SIG-M5 (cell line): ENCODE measurements at regions not wholly inside any gene's neighbourhood (a gene's known extent, or its start where the extent isn't known, plus 50 kb on each side); places are given as distances from the start of the nearest gene placed in this dataset.

Experiments
- DNase-seq: peaks from one replicate; lab custom pipeline; 2025; lab: John Stamatoyannopoulos, UW

DNA sequence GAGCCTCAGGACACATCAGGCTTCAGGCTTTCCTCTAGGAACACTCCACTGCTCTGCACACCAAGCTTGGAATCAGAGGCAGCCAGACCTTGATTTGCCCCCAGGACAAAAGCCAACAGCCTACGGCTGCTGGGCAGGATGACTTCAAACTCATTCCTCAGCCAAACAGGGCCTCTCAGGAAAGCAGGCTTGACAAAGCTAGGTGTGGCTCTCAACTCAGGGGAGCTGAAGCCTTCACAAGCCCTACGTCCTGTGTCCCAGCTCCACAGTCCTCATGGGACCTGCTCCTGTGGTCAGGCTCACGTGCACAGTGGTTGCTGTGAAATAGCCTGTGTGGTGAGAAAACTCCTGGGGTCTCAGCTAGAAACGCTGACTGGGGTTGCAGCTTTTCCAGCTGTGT is 398.9 kb upstream of the ZNF507 start:
- DNase-seq: no peak

DNA sequence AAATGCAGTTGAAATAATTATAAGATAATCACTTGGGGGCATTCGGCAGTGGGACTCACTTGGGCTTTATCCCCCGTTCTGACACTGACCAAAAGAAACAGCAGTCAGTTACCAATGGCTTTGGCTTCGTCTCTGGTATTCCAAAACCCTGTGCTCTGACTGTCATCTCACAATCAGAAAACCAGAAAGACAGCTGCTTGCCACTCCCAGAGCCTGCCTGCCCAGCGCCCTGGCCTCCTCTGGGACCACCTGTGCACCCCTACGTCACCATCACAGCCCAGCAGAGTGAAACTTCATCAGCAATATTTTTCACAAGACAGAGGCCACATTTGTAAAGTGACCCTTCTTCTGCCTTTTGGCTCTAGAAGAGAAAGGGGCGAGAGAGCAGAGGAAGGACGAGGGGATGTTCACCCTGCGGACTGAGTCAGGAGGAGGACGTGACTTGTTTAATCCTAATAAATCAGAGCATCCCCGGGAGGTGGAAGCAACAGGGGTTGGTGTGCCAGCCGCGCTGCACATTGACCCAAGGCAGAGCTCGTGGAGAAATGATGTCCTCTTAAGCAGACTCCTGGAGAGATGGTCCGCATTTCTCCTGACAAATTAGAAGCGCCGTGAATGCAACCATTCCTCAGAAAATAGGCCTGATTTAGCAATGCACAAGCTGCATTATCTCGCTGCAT is 397.8 kb upstream of the ZNF507 start:
- DNase-seq: no peak

DNA sequence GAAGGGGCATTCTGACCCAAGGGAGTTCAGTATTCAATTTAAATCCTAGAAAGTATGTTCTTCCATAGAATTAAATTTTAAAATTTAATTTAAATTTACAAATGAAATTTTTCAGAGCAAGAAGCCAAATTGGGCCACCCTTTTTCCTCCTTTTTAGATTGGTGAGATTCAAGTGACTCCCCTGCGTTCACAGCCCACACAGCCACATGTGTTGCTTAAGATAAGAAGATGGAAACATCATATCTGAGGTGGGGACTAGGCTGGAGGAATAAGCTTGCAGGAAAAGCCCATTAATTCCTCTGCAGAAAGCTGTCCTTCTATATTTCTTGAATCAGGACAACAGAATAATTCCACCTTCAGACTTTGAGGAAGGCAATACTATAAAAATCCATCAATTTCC is 392.7 kb upstream of the ZNF507 start:
- DNase-seq: no peak

DNA sequence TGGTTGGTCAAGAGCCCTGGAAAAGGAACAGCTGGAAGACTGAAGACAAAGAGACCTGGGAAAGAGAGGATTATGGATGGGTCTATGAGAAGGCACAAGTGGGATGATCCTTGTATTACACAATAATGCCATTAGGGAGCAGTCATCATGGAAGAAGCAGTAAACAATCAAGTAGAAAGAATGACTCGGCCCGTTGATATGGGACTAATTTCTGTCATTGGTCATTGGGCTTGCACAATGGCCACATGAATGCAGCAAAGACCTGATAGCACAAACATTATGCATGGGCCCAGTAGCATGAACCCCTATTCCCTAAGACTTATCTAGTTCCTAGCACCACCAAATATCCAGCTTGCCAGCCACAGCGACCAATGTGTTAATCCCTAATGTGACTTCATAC is 390.3 kb upstream of the ZNF507 start:
- no peak for DNase-seq

DNA sequence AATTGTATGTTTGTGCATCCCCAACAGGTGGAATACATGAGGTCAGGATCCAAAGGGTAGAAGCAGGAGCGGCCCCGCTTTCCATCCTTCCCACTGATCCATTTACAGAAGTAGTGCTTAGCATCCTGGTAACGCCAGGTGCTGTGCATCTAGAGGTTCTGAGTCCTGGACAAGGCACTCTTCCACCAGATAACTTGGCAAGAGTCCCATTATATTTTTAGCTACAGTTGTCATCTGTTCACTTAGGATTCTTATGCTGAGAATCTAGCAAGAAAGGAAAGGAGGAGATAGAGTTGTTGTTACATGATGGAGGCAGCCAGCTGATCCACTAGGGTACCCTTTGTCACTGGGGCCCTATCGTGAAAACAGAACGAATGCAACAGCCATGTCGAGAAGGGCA is 389.5 kb upstream of the ZNF507 start:
- no peak for DNase-seq

DNA sequence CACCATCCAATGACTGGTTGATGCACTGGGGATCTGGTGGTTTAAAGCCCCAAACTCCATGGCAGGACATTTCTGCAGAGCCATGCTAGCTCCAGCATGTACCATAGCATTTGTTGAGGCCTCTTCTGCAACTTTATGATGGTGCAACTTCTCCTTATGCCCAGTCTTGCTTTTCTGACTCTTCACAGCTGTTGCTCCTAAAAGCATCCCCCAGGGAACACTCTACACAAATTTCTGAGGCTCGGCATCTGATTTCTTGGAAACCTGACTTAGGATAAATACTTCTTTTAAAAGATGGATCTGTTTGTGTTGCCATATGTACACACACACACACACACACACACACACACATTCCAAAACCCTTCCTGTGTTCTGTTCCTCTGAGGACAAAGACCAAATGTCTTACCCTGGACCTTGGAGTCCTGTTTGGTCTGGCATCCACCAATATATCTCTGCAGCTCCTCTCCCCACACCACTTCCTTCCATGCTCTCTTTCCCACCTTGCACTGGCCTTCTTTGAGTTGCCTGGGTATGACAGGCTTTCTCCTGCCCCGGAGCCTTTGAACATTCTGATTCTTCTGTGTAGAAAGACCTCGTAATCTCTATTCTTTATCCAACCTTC is 388.5 kb upstream of the ZNF507 start:
- no peak for DNase-seq

DNA sequence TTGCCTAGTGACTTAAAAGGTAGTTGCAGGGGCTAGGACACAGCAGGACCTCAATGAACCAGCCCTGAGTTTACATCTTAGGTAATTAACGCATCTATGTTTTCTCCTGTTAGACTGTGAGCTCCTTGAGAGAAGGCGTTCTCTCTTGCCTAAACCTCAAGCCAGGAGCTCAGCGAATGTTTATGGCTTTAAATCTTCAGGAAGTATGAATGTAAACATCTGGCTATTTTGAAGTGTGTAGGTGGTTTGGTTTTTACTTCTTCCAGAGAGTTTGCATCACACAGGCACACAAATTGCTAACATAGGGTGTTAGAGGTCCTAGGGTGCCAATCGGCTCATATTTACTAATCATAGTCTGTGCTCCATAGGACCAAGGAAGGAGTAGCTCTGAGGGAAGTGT is 387.7 kb upstream of the ZNF507 start:
- no peak for DNase-seq

DNA sequence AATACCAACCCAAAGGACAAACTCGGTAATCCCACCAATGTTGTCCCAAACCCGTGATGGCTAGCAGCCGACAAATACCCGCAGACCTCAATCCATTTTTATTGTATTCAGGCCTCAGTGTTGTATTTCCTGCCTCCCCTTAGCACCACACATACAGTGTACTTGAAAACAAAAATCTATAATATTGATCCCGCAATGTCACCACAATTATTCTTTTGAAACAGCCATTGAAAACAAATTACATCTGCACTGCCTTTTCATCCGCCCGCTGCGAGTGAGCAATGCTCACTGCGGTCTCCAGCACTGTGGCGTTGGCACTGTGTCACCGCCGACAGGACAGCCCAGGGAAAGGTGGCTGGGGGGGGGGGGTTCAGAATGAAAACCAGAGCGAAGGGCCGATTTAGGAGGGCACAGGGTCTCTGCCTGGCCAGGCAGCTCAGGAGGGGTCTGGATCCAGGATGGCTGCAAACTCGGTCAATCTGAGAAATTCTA is 385.8 kb upstream of the ZNF507 start:
- DNase-seq: no peak

DNA sequence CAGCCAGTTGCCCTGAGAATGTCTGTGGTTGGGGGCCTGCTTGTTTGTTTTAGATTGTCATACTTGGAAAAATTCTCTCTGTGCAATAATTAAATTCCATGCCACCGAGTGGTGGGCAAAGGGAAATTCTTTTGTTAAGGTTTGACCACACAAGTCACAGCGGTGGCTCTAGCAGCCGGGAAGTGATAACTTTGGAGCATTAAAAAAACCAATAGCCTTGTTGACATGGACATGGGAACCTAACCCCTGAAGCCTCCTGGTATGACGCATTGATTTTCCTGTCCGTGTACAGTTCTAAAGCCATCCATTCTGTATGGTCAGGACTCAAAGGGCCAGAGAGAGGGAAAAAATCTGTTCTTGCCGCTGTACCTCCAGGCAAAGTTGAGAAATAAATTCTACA is 384.9 kb upstream of the ZNF507 start:
- no peak for DNase-seq

DNA sequence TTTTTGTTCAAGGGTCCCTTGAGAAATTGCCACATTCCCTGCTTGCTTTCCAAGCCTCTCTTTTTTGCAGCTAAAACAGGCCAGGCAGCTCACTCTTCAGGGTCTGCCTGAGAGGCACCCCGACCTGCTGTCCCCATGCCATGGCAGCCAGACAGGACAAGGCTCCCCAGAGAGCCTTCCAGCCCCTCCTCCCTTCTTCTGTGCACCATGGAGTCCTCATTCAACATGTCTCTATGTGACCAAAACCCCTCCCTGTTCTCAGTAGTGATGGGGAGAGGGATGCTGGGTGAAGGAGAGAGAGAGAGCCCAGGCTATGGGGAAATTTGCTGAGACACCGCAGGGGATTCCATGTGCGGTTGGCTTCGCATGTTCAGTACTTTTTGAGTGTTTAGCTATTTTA is 384.2 kb upstream of the ZNF507 start:
- no peak for DNase-seq

DNA sequence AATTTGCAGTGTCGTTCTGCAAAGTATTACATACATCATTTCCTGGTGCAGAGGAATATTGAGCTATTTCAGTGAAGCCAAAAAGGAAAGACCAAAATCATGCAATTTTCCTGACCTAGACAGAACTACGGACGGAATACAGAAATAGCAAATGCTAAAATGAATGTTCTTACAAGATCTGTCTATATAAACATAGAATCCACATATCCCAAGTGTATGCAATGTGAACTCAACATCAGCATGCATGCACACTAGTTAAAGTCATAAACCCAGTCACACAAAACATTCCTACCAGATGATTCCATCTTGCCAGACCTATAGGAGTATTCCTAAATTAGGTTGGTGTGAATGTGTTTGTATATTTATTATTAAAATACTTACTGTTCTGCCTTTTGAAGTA is 383.7 kb upstream of the ZNF507 start:
- no peak for DNase-seq

DNA sequence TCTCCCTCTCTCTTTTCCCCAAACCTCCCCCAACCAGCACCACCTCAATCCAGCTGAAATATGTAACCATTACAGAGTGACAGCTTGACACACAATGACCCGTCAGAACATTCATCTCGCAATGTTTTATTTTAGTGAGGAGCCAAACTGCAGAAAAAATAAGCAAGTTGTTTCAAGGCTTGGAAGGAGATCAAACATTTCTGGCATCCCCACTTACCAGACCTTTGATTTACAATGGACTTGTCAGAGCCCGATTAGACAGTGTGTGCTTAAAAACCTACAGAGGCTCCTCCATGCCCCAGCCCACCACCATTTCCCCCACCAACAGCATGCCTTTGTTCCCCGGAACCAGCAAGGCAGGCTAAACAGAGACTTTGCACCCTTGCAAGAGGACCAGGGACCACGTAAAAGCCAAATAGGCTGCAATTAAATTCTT is 382.8 kb upstream of the ZNF507 start:
- no peak for DNase-seq

DNA sequence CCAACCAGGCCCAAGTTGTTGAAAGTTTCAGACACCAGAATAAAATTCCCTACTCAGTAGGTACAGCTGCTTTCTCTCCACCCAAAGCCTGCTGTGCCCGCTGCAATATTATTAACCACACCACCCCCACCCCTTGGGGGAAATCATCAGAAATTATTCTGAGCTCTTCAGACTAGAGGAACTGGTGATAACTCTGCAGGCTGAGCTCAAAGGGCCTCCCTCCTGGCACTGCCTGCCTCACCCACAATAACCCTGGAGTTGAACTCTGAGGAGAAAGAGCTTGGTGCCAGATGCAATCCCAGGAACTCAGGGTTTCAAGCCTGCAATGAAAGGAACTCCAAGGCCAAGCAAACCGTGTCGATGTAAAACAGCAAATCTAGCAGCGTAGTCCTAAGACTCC is 381.7 kb upstream of the ZNF507 start:
- no peak for DNase-seq

DNA sequence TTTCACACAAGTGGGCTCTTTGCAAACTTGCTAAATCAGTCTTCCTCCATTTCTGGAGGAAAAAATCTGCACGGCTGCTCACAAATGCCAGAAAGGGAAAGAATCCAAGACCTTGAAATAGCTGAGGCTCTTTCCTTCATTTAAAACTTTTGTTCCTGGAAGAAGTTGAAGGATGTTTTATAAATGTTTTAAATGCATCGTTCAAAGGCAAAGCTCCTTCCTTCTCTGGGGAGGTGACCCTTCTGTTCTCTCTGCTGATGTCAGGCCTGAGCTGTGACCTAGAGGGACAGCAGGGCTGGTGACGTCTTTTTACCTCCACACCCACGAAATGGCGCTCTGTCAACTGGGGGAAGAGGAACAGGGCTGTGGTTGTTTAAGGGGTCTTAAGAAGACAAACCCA is 376.4 kb upstream of the ZNF507 start:
- DNase-seq: no peak

DNA sequence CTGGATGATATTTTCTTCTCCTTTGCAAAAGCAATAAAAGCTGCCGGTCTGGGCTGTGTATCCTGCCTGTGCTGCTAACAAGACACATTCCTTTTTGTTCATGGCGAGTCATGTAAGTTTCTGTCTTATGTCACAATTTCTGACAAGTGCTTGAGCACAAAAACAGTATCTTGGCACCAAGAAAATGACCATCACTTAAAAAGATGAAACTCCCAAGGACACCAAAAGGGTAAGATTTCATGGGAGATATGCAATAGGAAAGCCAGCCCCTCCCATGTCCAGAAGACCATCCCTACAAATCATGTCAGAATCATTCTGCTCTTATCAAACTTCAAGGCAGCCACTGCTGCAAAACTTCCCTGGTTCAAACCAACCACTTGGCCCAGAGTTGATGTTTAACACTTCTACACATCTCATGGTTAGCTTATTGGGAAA is 375.4 kb upstream of the ZNF507 start:
- no peak for DNase-seq

DNA sequence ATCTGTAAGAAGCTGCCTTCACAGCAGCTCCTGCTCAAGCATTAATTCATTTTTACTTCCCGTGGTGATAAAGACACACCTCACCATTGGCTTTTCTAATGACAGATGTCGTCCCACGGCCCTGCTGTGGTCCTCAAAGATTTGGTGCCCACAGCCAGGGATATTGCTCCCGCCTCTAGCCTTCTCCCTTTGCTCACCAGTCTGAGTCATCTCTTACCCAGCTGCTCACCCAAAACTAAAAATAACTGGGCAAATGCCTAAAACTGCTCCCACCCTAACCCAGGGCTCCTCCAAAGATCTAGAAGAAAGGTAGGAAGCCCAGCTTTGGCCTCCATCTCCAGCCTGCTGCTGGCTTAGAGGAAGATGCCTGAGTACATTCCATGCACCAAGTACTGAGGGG is 371.1 kb upstream of the ZNF507 start:
- DNase-seq: no peak

DNA sequence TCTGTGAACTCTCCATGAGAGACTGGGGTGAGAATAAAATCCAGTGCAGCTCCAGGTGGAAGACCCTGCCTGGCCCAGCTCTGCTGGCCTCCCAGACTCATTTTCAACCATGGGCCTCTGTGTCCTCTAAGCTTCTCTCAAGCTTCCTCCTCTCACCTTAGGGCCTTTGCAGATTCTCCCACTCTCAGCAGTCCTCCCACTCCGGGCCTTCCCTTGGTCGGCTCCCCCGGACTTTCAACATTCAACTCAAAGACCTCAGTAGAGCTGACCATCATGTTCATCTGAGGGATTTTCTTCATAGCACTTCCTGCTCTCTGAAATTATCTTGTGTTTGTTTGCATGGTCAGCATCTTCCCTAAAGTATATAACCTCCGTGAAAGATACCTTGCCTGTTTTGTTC is 370.5 kb upstream of the ZNF507 start:
- DNase-seq: no peak

DNA sequence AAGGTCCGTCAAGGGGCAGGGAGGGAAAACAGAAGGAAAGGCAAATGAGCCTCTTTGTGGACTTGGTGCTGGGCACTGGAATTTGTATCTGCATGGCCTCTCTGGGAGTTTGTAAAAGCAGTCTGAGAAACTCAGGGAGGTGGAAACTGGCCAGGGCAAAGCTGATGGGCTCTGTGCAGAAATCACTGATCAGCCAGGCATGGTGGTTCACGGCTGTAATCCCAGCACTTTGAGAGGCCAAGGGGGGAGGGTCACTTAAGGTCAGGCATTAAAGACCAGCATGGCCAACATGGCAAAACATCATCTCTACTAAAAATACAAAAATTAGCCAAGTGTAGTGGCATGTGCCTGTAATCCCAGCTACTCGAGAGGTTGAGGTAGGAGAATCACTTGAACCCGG is 369.9 kb upstream of the ZNF507 start:
- DNase-seq: no peak

DNA sequence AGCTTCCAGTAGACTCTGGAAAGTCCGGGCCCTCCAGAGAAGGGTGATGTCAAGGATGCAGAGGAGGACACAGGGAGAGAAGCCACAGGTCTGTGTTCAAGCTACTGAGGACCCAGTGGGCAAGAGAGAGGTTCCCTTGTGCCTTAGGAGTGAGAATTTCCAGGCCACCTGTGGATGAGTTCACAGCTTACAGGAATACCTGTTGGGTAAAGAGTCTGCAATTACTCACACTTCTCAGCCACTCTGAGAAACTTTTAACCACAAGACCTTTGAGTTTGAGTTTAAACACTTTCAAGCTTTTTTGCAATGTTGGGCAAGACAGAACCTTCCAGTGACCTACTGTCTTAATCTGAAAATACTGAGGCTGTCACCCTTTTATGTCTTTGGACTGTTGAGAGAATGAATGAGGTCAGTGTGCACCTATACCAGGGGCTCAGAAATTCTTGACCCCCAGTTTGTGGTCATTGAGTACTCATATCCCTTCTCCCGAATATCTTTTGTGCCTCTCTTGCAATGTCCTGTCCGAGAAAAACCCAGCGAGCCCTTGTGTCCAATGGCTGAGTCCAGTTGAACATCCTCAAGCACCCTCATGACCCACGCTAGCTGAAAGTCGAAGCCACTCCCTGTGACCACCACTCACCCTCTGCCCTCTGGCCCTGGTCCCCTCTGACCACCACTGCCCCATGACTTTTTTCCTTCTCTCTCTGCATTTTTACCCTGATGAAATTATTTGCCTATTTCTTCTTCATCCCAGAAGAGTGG is 368.5 kb upstream of the ZNF507 start:
- DNase-seq: no peak

DNA sequence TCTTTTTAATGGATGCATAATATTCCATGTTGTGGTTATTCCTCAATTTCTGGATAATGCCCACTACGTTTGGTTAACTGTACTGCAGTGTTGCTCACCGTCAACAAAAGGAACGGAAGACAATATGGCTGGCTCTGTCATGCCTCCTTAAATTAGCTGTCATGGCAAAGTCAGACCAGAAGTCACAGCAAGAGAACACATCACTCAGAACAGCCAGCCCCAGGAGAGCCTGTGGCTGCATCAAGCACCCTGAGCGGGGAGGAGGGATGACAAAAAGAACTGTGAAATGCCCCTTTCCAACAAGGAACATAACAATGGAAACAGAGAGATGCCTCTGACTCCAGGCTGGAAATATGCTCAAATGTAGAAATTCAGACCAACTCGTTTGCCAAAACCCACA is 366.0 kb upstream of the ZNF507 start:
- no peak for DNase-seq

DNA sequence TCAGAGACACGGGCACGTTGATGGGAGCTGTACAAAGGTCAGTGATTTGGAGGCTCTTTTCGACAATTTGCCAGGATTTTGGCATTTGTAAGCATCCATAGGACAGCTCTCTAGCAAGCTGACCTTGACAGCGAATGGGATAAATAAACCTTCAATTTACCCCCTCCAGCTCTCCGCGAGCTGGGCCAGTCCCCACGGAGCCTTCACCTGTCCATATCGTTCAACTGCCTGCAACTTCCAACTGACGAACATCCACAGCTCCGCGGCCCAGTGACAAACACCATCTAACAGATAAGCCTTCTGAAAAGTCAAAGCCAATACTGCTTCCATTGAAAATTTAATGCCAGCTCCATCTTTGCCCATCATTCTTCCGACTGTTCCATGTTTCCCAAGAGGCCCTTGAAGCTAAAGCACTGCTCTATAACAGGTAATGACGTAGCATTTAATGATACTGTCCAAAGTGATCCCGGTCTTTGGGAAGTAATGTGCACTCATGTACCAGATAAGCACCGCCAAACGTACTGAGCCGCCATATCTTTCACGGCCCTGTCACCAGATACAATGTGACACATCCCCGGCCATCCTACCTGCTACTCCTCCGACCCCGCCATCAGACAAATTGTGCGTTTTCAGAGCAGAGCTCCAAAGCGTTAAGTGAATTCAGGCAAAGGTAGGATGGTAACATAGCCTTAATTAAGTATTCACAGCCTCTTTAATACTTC is 365.3 kb upstream of the ZNF507 start:
- no peak for DNase-seq

DNA sequence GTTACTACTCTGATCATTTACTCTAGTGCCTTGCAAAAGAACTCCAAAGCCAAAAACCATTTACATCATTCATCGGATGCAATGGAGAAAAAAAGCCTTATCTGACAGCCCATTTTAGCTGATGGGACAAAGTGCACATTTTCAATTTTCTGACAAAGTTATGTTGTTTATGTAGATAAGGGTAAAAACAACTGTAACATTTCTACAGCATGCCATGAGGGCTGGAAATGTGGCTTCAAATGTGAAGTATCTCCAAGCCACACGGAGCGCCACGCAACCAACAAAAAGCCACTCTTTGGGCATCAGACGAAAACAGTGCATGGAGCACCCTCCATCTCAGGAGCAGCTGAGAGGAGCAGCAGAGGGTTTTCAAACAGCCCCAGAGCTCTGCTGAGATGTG is 364.6 kb upstream of the ZNF507 start:
- no peak for DNase-seq

DNA sequence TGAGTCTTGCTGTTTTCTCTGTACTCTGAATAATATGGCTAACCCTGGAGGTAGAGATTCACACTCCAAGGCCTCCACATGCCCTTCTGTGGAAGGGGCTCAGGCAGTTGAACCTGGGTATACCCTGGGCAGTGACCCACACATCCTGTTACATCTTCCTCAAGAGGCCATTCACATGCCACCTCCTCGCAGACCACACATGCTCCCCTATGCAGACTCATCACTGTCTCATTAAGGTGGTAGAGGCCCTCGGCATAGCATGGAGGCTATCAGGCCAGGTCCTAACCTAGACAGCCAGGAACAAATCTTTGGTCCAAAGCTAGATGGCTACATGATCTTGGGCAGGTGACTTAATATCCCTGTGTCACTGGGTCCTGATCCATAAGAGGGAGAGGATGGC is 363.9 kb upstream of the ZNF507 start:
- DNase-seq: no peak
